ENCODE measurements at regions not wholly inside any gene's neighbourhood (a gene's known extent, or its start where the extent isn't known, plus 50 kb on each side); places are given as distances from the start of the nearest gene placed in this dataset.

GRCh38 chr2:239519089-239519920 is 118.5 kb upstream of the HDAC4 start:
- H3K27me3 ChIP-seq = no peaks in the 10 kb centered on the region
- WGBS, 2 donors = 69 to 73% methylated on average over 22 of the region's 22 CpGs
- DNase-seq (ENCODE audit: low spot score in 2 of 2) = no peak
- no peaks in the 10 kb centered on the region for H3K36me3 ChIP-seq
- H3K27ac ChIP-seq = no peak overlapping the region
- no peaks in the 10 kb centered on the region for H3K9me3 ChIP-seq
- H3K4me1 ChIP-seq = no peaks in the 10 kb centered on the region
- TF ChIP-seq POLR2A (IDR thresholded peaks at IDR 0.05) (no peak), EP300 (IDR thresholded peaks at IDR 0.05) (no peak), CTCF (IDR thresholded peaks at IDR 0.05) (no peak)
- no peak overlapping the region for H3K4me3 ChIP-seq

GRCh38 chr2:239518286-239519088 is 117.7 kb upstream of the HDAC4 start:
- no peak for DNase-seq (ENCODE audit: low spot score in 2 of 2)
- Histone ChIP-seq H3K9me3 (no peaks in the 10 kb centered on the region), H3K4me1 (no peaks in the 10 kb centered on the region), H3K4me3 (no peak overlapping the region), H3K27ac (no peak overlapping the region), H3K27me3 (no peaks in the 10 kb centered on the region), H3K36me3 (no peaks in the 10 kb centered on the region)
- TF ChIP-seq EP300 (IDR thresholded peaks at IDR 0.05) (no peak), POLR2A (IDR thresholded peaks at IDR 0.05) (no peak), CTCF (IDR thresholded peaks at IDR 0.05) (no peak)
- 92 to 94% methylated on average over 19 of the region's 19 CpGs for WGBS, 2 donors

GRCh38 chr2:239517686-239518085 is 116.9 kb upstream of the HDAC4 start:
- 92 to 95% methylated on average over 16 of the region's 16 CpGs for WGBS, 2 donors
- TF ChIP-seq POLR2A (IDR thresholded peaks at IDR 0.05) = no peak
- no peak for TF ChIP-seq CTCF (IDR thresholded peaks at IDR 0.05)
- no peak for TF ChIP-seq EP300 (IDR thresholded peaks at IDR 0.05)
- no peaks in the 10 kb centered on the region for H3K4me1 ChIP-seq
- no peak overlapping the region for H3K27ac ChIP-seq
- H3K4me3 ChIP-seq = no peak overlapping the region
- no peak for DNase-seq (ENCODE audit: low spot score in 2 of 2)
- no peaks in the 10 kb centered on the region for H3K36me3 ChIP-seq
- no peaks in the 10 kb centered on the region for H3K9me3 ChIP-seq
- no peaks in the 10 kb centered on the region for H3K27me3 ChIP-seq

DNA sequence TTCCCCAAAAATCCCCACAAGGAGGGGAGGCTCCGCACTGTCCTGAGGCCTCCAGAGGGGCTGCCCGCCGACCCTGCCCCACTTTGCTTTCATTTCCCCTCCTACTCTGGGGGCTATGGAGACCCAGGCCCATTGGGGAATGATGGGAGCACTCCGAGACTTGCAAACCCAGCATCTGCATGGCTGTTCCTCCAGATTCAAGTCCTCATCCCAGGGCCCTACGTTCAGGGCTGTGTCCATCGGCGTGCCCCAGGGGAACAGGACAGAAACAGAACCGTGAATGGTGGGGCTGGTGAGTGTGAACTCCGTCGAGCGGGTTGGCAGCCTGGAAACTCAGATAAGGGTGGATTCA is 116.1 kb upstream of the HDAC4 start:
- no peak overlapping the region for H3K4me3 ChIP-seq
- TF ChIP-seq CTCF (IDR thresholded peaks at IDR 0.05) = no peak
- TF ChIP-seq EP300 (IDR thresholded peaks at IDR 0.05) = no peak
- no peak for TF ChIP-seq POLR2A (IDR thresholded peaks at IDR 0.05)
- no peak overlapping the region for H3K27ac ChIP-seq
- H3K4me1 ChIP-seq = no peaks in the 10 kb centered on the region
- 87 to 93% methylated on average over 11 of the region's 11 CpGs for WGBS, 2 donors
- H3K9me3 ChIP-seq = no peaks in the 10 kb centered on the region
- no peak for DNase-seq (ENCODE audit: low spot score in 2 of 2)
- H3K36me3 ChIP-seq = no peaks in the 10 kb centered on the region
- no peaks in the 10 kb centered on the region for H3K27me3 ChIP-seq

All from tibial nerve (tissue), 4 donors.